A549 (cell line): ENCODE measurements at regions not wholly inside any gene's neighbourhood (a gene's known extent, or its start where the extent isn't known, plus 50 kb on each side); places are given as distances from the start of the nearest gene placed in this dataset.

Source experiments
- ATAC-seq, 2 experiments: fragments of 200-7000 bp in 1 of 2; fragments of >200 bp in 1 of 2; cut with Nextera tagmentation in 1 of 2; cut with Tn5 transposase in 1 of 2; 3 replicates each; pipeline versions ENCODE4 v1.8.0 to v1.9.1; 2018 to 2020; ENCODE audit warnings: mild to moderate bottlenecking in 1 of 2, moderate library complexity in 1 of 2
- CTCF ChIA-PET: fragments of 300-600 bp; sonication (Branson Sonifier 250); formaldehyde crosslinking; extraction: SDS; loops from one replicate; lab custom pipeline; 2021; ENCODE audit warnings: antibody characterized with exemption, inconsistent platforms; lab: Yijun Ruan, JAX
- POLR2A ChIA-PET: fragments of 350-600 bp; formaldehyde crosslinking; extraction: SDS; loops from one replicate; lab custom pipeline; 2021; ENCODE audit warnings: antibody characterized with exemption, inconsistent platforms; lab: Yijun Ruan, JAX
- DNase-seq, 2 experiments: peaks; one replicate each; pipeline versions ENCODE4 v3.0.0 to v3.0.0-alpha.2; 2011 to 2016; ENCODE audit warnings: low read depth in 1 of 2, low spot score in 1 of 2
- FAIRE-seq: peaks from 2 replicates; lab custom pipeline; 2011; peaks lifted over from hg19 to GRCh38; lab: Jason Lieb, UNC
- H3K27ac ChIP-seq, 2 experiments: fragments of >200 bp; sonication (Bioruptor Twin); formaldehyde crosslinking; 3 replicates each; pipeline ENCODE4 v1.5.1; 2016 to 2017
- H3K4me1 ChIP-seq: fragments of >200 bp; sonication (Bioruptor Twin); formaldehyde crosslinking; 3 replicates; pipeline ENCODE4 v1.6.1; 2016
- H3K4me2 ChIP-seq: fragments of >200 bp; sonication (Bioruptor Twin); formaldehyde crosslinking; 3 replicates; pipeline ENCODE4 v1.6.1; 2016
- H3K4me3 ChIP-seq: fragments of >200 bp; sonication (Bioruptor Twin); formaldehyde crosslinking; 3 replicates; pipeline ENCODE4 v1.5.1; 2016
- H3K9me3 ChIP-seq: fragments of >200 bp; sonication (Bioruptor Twin); formaldehyde crosslinking; 3 replicates; pipeline ENCODE4 v1.6.1; 2016
- CHD4 ChIP-seq: fragments of 200-600 bp; sonication (generic); IDR thresholded peaks from 2 replicates; pipeline ENCODE4 v1.6.1; 2016; ENCODE audit warnings: antibody characterized with exemption, mild to moderate bottlenecking, borderline replicate concordance
- E2F6 ChIP-seq: IDR thresholded peaks from 2 replicates; pipeline ENCODE4 v1.6.1; 2012; ENCODE audit warnings: low read depth, borderline replicate concordance
- FOSB ChIP-seq: fragments of 250-450 bp; sonication (Bioruptor Pico); IDR thresholded peaks from 2 replicates; pipeline ENCODE4 v1.5.0; 2020; ENCODE audit warnings: mild to moderate bottlenecking, moderate library complexity
- HES2 ChIP-seq: fragments of >200 bp; sonication (Bioruptor Twin); formaldehyde crosslinking; IDR thresholded peaks from 2 replicates; pipeline ENCODE4 v1.6.1; 2016
- KDM1A ChIP-seq: fragments of 200-600 bp; sonication (generic); IDR thresholded peaks from 2 replicates; pipeline ENCODE4 v1.6.1; 2016; ENCODE audit warnings: low read depth, mild to moderate bottlenecking
- NPAS2 ChIP-seq: fragments of 250-450 bp; sonication (Bioruptor Pico); IDR thresholded peaks from 2 replicates; pipeline ENCODE4 v1.8.0; 2022; ENCODE audit warnings: mild to moderate bottlenecking, moderate library complexity, borderline replicate concordance
- PBX3 ChIP-seq: IDR thresholded peaks from 2 replicates; pipeline ENCODE4 v1.6.1; 2012
- POLR2AphosphoS2 ChIP-seq: conservative IDR thresholded peaks from 2 replicates; pipeline ENCODE4 v1.6.1; 2012; ENCODE audit warnings: low read length, improper control_type of control experiment, inconsistent platforms
- REST ChIP-seq: fragments of 200-600 bp; sonication (generic); IDR thresholded peaks from 2 replicates; pipeline ENCODE4 v1.6.1; 2016; ENCODE audit warnings: antibody characterized with exemption, mild to moderate bottlenecking, moderate library complexity
- RFX5 ChIP-seq: fragments of 450-650 bp; IDR thresholded peaks from 2 replicates; pipeline ENCODE4 v1.7.1; 2014; ENCODE audit warnings: antibody characterized with exemption, mild to moderate bottlenecking, moderate library complexity
- SMC3 ChIP-seq: fragments of >200 bp; sonication (Bioruptor Twin); formaldehyde crosslinking; IDR thresholded peaks from 3 replicates; pipeline ENCODE4 v1.6.1; 2018; ENCODE audit warnings: inconsistent platforms
- WGBS: methylation state at CpG from one replicate; pipeline ENCODE4 v1.1.6; 2017; ENCODE audit errors: missing lambda C conversion rate; 5-methylcytosine and 5-hydroxymethylcytosine counted together

- TF ChIP-seq REST, result no peak
- no peak for TF ChIP-seq NPAS2 (CRISPR knock-in tag)
- TF ChIP-seq CHD4, result no peak
- no peak for TF ChIP-seq E2F6
These were observed 623.3 kb upstream of the TMPRSS15 start (continued) for GRCh38 chr21:19026911-19027310.

- no peaks in the 10 kb centered on the region for H3K9me3 ChIP-seq
- POLR2A ChIA-PET, result no interaction called here
- no peak for ATAC-seq
- 2% methylated on average over 2 of the region's 2 CpGs for WGBS
- no peak overlapping the region for H3K4me2 ChIP-seq
- no peaks in the 10 kb centered on the region for H3K4me1 ChIP-seq
- no peak for TF ChIP-seq HES2
- TF ChIP-seq NPAS2 (CRISPR knock-in tag), result no peak
- TF ChIP-seq KDM1A, result no peak
- TF ChIP-seq, all 56 proteins: peak for 0
- no peak overlapping the region for H3K4me3 ChIP-seq
- DNase-seq (no peak), FAIRE-seq (no peak)
- CTCF ChIA-PET, result no interaction called here
- H3K27ac ChIP-seq, result no peak overlapping the region
These were observed 626.2 kb upstream of the TMPRSS15 start for GRCh38 chr21:19029816-19030215.

GRCh38 chr21:19031953-19032352 lies 628.4 kb upstream of the TMPRSS15 start:
- no peaks in the 10 kb centered on the region for H3K4me1 ChIP-seq
- POLR2A ChIA-PET, result no interaction called here
- no peak for ATAC-seq
- no peak overlapping the region for H3K4me3 ChIP-seq
- FAIRE-seq, result no peak
- WGBS, result 0% methylated on average over 1 of the region's 1 CpG
- no peaks in the 10 kb centered on the region for H3K9me3 ChIP-seq
- CTCF ChIA-PET, result no interaction called here
- no peak for DNase-seq
- TF ChIP-seq SMC3, result no peak
- no peak for TF ChIP-seq FOSB
- TF ChIP-seq RFX5, result no peak
- no peak overlapping the region for H3K4me2 ChIP-seq
- no peak overlapping the region for H3K27ac ChIP-seq

GRCh38 chr21:19034041-19034440 lies 630.5 kb upstream of the TMPRSS15 start:
- ChIA-PET CTCF (no interaction called here), POLR2A (no interaction called here)
- H3K27ac ChIP-seq, result no peak overlapping the region
- TF ChIP-seq POLR2AphosphoS2 (no peak), PBX3 (no peak), REST (no peak), FOSB (no peak)
- H3K4me2 ChIP-seq, result no peak overlapping the region
- FAIRE-seq (no peak), DNase-seq (no peak), ATAC-seq (no peak)
- WGBS, result 37% methylated on average over 4 of the region's 4 CpGs
- no peaks in the 10 kb centered on the region for H3K9me3 ChIP-seq
- H3K4me1 ChIP-seq, result no peaks in the 10 kb centered on the region
- H3K4me3 ChIP-seq, result no peak overlapping the region
